HG02840 (cell line): ENCODE measurements at regions not wholly inside any gene's neighbourhood (a gene's known extent, or its start where the extent isn't known, plus 50 kb on each side); places are given as distances from the start of the nearest gene placed in this dataset.

Experiments
- ATAC-seq: cut with Tn5 transposase; IDR thresholded peaks from one replicate; pipeline ENCODE4 v1.9.1; 2021; ENCODE audit warnings: mild to moderate bottlenecking, moderate library complexity, moderate number of reproducible peaks; ENCODE audit not compliant: unreplicated experiment, low FRiP score

- no peak for ATAC-seq
Observed at GRCh38 chr6:156538875-156539660, 238.1 kb upstream of the ARID1B start.

GRCh38 chr6:156534594-156534993, 242.6 kb upstream of the ARID1B start:
- no peak for ATAC-seq

- ATAC-seq: no peak
Observed at GRCh38 chr6:156533872-156534524, 243.2 kb upstream of the ARID1B start.

- ATAC-seq: no peak
Observed at GRCh38 chr6:156526081-156526480, 251.1 kb upstream of the ARID1B start.

GRCh38 chr6:156525541-156525940, 251.6 kb upstream of the ARID1B start:
- no peak for ATAC-seq

- no peak for ATAC-seq
Observed at GRCh38 chr6:156519940-156520339, 257.2 kb upstream of the ARID1B start.

- ATAC-seq: no peak
Observed at GRCh38 chr6:156517088-156517487, 260.1 kb upstream of the ARID1B start.

GRCh38 chr6:156515242-156515641, 261.9 kb upstream of the ARID1B start:
- no peak for ATAC-seq

GRCh38 chr6:156513504-156513903, 263.7 kb upstream of the ARID1B start:
- no peak for ATAC-seq

GRCh38 chr6:156511570-156511969, 265.6 kb upstream of the ARID1B start:
- no peak for ATAC-seq

- no peak for ATAC-seq
Observed at GRCh38 chr6:156511051-156511450, 266.1 kb upstream of the ARID1B start.

- no peak for ATAC-seq
Observed at GRCh38 chr6:156510242-156510641, 266.9 kb upstream of the ARID1B start.

GRCh38 chr6:156509496-156509895, 267.7 kb upstream of the ARID1B start:
- ATAC-seq: no peak

GRCh38 chr6:156508923-156509322, 268.3 kb upstream of the ARID1B start:
- no peak for ATAC-seq

- no peak for ATAC-seq
Observed at GRCh38 chr6:156508126-156508525, 269.1 kb upstream of the ARID1B start.

GRCh38 chr6:156507656-156508055, 269.5 kb upstream of the ARID1B start:
- no peak for ATAC-seq

GRCh38 chr6:156507106-156507505, 270.1 kb upstream of the ARID1B start:
- no peak for ATAC-seq

- no peak for ATAC-seq
Observed at GRCh38 chr6:156502969-156503504, 274.1 kb upstream of the ARID1B start.

- no peak for ATAC-seq
Observed at GRCh38 chr6:156497618-156498017, 279.6 kb upstream of the ARID1B start.

GRCh38 chr6:156487877-156488276, 289.3 kb upstream of the ARID1B start:
- ATAC-seq: no peak

- ATAC-seq: no peak
Observed at GRCh38 chr6:156485150-156485549, 292.0 kb upstream of the ARID1B start.
